ENCODE measurements at regions not wholly inside any gene's neighbourhood (a gene's known extent, or its start where the extent isn't known, plus 50 kb on each side); places are given as distances from the start of the nearest gene placed in this dataset.

GRCh38 chr12:58268069-58268468 lies 326.7 kb downstream of the ATP23 start:
- no peak for DNase-seq

DNA sequence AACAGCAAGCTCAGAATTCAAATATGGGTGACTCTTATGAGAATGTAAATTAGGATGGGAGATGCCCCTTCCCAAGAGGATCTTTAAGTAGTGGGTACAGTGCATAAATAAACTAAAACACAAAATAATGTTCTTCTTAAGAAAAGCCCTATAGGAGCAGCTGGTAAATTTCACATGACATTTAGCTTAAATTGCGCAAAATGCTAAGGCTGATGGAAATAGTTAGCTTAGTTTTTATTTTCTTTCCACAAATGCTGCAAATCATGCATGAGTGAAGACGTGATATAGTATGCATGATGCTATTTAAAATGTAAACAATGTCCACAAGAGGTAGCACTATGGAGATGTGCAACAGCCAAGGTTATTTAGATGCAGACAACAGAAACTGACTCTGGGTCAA lies 328.1 kb downstream of the ATP23 start:
- peak; percentile 23 for DNase-seq

- DNase-seq, result no peak
These were observed 329.8 kb downstream of the ATP23 start for GRCh38 chr12:58270966-58271705.

GRCh38 chr12:58272461-58272860 lies 331.1 kb downstream of the ATP23 start:
- no peak for DNase-seq

DNA sequence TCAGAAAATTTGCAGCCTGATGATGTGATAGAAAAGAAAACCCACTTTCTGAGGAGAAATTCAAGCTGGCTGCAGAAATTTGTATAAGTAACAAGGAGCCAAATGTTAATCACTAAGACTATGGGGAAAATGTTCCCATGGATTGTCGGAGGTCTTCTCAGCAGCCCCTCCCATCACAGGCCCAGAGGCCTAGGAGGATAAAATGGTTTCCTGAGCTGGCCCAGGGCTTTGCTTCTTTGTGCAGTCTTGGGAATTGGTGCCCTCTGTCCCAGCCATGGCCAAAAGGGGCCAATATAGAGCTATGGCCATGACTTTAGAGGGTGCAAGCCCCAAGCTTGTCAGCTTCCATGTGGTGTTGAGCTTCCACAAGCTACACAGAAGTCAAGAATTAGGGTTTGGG lies 335.9 kb downstream of the ATP23 start:
- DNase-seq, result no peak

DNA sequence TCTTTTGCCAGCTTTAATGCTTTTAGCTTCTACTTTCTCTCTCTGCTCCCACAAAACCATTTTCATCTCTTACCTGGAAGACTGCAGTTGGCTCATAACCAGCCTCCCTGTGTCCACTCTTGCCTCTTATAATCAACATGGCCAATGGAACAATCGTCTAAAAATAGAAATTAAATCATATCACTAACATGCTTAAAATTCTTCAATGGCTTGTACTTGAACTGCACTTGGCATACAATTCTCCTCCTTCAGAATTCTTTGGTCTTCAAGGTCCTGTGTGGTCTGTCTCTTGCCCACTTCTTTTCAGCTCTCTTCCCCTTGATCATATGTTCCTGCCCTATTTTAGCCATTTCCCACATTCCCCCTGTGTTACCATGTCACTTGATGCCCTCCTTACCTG lies 342.2 kb downstream of the ATP23 start:
- DNase-seq, result no peak

DNA sequence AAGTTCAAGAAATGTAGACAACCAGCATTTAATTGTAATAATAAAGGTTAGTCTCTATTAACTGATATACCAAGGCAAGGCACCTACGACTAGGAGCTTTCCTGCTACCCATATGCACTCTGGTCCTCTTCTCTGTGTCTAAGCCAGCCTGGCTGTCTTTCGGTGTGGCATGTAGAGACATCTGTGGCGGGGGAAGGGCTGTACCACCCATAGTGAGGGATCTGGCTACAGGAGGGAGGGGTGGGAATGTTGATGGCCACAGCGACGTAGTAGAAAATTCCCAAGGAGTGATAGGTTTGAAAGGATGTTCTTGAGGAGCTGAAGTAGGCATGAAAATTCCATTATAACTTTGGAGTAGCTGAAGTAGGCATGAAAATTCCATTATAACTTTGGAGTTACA lies 344.2 kb downstream of the ATP23 start:
- DNase-seq, result no peak

DNA sequence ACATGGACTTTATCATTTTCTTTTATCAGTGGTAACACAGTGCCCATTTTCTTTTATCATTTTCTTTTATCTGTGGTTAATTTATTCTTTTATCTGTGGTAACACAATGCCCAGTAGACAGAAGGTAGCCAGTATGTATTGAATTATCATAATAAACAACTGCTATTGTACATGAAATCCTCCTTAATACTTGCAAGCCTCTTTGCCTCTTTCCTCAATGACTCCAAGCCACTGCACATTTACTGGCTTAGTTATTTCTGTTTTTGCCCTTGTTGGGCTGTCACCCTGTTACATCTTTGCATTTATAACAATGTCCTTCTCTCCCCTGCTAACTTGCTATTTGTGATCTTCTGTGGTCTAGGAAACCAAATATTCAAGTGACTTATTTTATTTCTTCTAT lies 345.0 kb downstream of the ATP23 start:
- no peak for DNase-seq

DNA sequence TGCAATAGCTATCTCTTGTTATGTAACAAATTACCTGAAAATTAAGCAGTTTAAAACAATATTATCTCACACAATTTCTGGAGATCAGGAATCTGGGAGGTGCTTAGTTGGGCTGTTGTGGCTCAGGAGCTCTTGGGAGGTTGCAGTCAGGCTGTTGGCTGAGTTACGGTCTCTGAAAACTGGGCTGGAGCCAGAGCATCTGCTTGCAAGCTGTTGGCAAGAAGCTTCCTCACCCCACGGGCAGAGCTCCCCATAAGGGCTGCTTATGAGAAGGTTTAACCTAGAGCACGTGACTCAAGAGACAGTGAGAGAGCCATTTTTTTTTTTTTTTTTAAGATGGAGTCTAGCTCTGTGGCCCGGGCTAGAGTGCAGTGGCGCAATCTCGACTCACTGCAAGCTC lies 346.8 kb downstream of the ATP23 start:
- no peak for DNase-seq

GRCh38 chr12:58291106-58291505 lies 349.7 kb downstream of the ATP23 start:
- no peak for DNase-seq

GRCh38 chr12:58293308-58293982 lies 352.1 kb downstream of the ATP23 start:
- DNase-seq, result no peak

DNA sequence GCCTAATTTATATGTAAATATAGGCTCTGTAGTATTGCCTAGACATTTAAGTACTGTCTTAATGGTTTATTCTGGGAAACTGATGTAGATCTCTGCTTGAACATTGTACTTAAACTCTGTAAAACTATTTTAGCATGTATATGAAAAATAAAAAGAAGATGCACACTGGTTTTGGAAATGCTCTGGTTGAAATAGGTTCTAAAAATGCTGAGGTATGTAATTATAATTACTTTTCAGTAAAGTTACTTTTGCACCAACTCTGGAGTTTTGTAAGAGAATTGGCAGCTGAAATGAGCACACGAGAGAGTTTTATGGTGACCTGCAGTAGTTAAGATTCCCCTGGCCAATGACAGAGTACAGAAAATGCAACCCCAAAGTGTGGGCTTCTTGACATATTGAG lies 353.9 kb downstream of the ATP23 start:
- no peak for DNase-seq

GRCh38 chr12:58296863-58297262 lies 355.5 kb downstream of the ATP23 start:
- DNase-seq, result no peak

GRCh38 chr12:58298803-58299202 lies 357.4 kb downstream of the ATP23 start:
- no peak for DNase-seq

DNA sequence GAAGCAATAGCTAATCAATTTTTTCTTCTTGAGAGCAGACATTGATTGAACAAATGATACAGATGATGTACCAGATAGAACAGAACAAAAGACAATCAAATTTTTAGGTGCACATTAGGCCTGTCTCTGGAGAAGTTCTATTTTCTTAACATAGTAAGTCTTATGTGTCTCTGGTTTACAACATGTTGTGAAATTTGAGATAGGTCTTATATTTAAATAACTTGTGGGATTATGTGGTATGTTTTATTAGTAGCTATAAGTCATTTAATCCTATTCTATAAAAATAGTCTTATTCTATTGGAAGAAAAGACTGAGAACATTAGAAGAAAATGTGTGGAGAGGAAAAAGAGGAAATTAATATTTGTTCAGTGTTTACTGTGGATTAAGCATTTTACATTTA lies 358.0 kb downstream of the ATP23 start:
- no peak for DNase-seq

GRCh38 chr12:58301038-58301729 lies 359.8 kb downstream of the ATP23 start:
- DNase-seq, result no peak

- no peak for DNase-seq
These were observed 360.4 kb downstream of the ATP23 start for GRCh38 chr12:58301730-58302122.

GRCh38 chr12:58302487-58303011 lies 361.2 kb downstream of the ATP23 start:
- no peak for DNase-seq

GRCh38 chr12:58306266-58307000 lies 365.1 kb downstream of the ATP23 start:
- no peak for DNase-seq

DNA sequence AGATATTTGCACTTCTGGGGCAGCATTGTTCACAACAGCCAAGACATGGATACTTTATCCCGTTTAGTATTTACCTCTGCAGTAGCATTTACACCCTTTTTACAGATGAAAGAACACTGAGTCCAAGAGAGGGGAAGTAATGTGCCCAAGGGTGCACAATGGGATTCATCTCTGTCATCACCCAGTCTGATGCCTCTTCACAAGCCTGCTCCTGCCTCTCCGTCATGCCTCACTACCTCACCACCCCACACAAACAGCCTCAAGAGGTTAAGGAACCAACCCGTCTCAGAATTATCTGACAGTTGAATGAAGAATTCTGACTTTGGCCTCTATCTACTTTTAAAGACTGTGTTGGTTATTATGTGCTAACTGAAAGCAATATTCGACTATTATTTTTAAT lies 368.4 kb downstream of the ATP23 start:
- DNase-seq, result no peak

DNA sequence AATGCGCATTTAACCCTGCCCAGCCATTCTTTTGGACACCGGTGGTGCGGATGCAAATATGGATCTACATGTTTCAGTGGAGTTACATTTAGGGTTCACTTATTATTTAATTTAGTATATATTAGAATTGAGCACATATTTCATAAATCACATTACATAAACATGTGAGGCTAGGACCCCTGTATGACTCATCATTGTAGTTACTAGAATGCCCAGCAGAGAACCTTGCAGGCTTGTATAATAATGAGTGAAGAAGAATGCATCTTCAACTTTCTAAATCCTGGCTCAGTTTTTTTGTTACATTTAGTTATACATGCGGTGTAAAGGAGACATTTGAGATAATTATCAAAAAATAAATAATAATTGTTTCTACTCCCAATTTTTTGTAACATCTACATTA lies 369.0 kb downstream of the ATP23 start:
- no peak for DNase-seq
